ENCODE measurements at regions not wholly inside any gene's neighbourhood (a gene's known extent, or its start where the extent isn't known, plus 50 kb on each side); places are given as distances from the start of the nearest gene placed in this dataset.

DNA sequence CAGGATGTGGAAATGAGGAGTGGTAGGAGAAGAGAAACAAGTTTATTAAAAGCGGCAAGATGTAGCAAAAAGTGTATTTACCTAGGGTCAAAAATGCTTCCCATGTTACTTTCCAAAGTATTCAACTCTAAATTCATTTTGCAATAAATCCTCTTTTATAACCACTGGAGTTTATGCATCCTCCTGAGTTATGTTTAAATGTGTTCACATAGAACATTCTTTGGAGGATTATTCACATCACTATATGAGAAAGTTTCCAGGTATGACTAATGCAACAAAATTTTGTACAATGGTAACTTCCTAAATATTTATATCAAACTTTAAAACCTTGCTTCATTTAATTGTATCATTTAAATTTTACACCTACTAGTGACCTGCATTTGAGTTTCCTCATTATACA lies 870.6 kb upstream of the SLIT2 start:
- no peak for DNase-seq

- DNase-seq, result no peak
Observed at GRCh38 chr4:19380600-19380999, 871.1 kb upstream of the SLIT2 start.

DNA sequence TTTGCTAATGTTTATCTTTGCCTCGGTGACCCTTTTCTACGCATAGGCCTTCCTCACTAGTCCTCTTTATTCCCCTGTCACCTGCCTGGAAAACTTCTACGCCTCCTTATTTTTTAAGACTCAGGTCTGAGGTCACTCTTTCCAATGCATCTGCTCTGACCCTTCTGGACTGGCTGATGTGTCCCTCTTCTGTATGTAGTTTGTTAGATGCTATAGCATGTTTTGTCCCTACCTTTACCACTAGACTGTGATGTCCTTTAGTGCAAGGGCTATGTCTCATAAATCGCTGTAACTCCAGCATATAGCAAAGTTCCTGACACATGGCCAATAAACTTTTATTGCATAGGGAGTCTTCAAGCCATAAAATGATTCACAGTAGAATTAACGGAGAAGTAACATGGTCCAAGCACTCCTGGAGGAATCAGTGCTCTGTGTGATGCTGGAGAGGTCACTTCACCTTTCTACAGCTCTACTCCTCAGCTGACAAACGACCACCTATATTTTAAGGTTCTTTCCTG lies 872.5 kb upstream of the SLIT2 start:
- no peak for DNase-seq

DNA sequence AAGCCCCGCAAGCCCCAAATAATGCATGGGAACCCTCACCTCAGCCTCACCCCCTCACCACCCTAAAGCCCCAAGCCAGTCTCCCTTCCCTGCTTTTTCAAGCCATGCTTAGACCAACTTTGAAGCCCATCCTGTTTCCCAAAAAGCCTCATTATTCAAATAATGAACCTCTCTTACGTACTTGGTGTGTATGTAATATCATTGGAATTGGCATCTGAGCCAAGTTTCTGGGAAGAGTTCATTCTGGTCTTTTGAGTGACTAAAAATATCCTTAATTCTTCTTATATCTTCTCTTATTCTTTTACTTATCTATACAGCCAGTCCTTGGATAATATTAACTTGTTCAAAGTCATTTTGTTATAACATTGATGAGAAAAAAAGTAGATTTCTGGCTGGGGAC lies 875.8 kb upstream of the SLIT2 start:
- no peak for DNase-seq

- no peak for DNase-seq
Observed at GRCh38 chr4:19375136-19375804, 876.4 kb upstream of the SLIT2 start.

GRCh38 chr4:19372390-19372789 lies 879.3 kb upstream of the SLIT2 start:
- DNase-seq, result no peak

- no peak for DNase-seq
Observed at GRCh38 chr4:19368800-19369199, 882.9 kb upstream of the SLIT2 start.

DNA sequence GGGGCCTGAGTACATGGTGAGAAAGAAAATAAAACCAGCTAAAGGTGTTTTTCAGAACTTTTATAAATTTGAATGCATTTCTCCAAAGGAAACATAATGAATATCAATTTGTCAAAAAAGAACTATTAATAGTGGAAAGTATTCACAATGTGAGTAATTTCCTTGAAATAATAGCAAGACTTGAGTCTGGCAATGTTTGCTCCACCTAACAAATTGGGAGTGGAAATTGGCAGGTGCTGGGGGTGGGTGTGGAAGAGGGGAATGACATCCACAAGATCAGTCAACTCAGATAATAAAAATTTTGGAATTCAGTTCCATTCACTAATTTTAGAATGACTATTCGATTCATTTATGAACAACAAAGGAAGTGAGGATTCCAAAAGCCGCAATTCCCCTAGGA lies 884.8 kb upstream of the SLIT2 start:
- DNase-seq, result no peak

- DNase-seq, result no peak
Observed at GRCh38 chr4:19358015-19358414, 893.7 kb upstream of the SLIT2 start.

- no peak for DNase-seq
Observed at GRCh38 chr4:19349416-19349815, 902.3 kb upstream of the SLIT2 start.

DNA sequence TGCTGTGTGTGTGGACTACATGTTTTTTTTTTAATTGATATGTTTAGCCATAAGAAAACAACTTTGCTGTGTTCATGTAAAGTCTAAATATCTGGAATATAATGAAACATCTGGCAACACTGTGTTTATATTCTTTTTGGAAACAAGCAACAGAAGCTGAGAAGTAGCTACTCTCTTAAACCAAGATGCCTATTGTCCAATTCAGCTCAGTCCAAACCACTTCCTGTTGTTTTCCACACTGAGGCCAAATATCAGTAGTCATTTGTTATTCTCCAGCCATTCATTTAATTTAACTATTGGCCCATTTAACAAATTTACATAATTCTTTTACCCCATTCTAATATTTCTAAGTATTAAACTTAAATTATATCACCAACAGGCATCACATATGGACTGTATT lies 903.0 kb upstream of the SLIT2 start:
- no peak for DNase-seq

- DNase-seq, result no peak
Observed at GRCh38 chr4:19346636-19347035, 905.1 kb upstream of the SLIT2 start.

DNA sequence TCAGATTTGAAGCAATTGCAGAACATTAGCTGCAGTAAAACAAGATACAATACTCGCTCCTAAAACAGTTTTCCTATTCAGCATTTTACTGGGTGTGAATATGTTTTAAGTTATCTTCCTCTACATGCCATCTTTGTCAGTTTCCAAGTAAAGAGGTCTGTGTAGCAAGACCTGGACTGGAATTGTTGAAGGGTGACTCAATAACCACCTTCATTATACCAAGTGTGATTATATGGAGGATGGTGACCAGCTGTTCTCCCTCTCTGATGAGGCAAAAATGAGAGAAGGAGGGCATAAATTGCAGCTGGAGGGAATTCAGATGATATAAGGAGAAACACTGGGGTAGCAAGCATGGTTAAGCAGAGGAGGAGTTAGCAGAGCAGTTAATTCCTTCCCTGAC lies 922.1 kb upstream of the SLIT2 start:
- DNase-seq, result no peak

DNA sequence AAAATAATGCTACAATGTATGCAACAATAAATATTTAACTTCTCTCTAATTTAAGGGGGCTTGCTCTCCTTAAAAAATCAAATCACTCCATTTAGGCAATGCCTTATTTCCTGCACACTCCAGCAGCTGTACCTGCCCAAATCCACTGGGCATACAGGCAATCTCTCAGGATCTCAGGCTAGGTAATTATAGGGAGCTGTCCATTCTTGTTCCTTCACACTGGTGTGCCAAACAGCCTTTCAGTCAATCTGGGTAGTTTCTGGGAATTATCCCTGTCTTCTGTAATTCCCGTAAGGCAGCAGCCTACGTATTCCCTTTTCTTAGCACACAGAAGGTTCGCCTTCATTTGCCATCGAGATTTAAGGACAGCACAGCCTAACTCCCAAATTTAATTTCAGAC lies 922.6 kb upstream of the SLIT2 start:
- DNase-seq, result no peak

DNA sequence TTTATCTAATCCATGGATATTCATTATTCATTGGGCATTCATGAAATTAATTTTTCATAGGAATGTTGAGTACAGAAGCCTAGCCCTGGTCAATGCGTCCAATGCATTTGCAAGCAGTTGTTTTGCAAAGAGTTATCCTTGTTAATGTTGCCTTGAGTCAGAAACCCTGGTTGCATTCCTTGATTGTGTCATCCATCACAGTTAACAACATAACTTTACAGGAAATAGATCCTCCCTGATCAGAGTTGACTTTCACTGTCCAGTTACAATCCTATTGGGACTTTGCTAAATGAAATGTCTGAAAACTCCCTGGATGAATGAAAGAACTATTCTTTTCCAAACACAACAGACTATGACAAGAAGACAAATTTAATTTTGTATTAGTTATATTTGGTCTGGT lies 924.3 kb upstream of the SLIT2 start:
- DNase-seq, result no peak

GRCh38 chr4:19324184-19324583 lies 927.5 kb upstream of the SLIT2 start:
- DNase-seq, result no peak

DNA sequence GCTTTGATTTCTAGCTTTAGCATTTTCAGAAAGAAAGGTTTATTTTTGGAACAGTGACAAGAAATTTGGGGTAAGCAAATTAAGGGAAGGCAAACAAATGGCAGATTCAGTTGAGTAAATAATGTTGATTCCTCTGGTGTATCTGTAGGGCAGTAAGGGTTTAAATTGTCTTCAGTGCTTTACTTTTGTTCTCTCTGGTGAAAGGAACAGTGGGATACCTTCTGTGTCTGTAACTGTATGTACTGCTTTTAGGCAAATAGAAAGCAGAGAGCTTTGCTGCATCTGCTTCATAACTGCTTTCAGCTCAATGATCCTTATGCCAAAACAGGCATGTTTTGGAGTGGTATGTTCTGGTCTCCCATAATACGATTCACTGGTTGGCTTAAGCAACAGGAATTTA lies 932.1 kb upstream of the SLIT2 start:
- DNase-seq, result no peak

- DNase-seq, result no peak
Observed at GRCh38 chr4:19317377-19317776, 934.3 kb upstream of the SLIT2 start.

DNA sequence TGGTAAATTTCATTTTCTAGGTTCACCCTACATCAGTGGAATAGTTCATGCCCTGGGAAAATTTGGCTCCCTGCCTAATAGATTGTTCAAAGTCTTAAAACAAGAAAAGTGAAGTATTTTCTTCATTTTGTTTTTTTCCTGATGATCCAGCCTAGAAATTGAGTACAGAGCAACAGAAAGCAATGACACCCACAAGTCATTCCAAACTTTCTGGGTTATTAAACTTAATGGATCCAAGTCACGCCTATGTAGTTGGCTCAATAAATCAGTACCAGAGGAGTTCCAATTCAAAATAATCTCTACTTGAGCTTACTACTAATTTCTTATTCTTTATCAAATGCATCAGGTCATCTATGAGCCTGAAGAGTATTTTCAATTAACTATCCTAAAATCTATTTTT lies 937.6 kb upstream of the SLIT2 start:
- no peak for DNase-seq

DNA sequence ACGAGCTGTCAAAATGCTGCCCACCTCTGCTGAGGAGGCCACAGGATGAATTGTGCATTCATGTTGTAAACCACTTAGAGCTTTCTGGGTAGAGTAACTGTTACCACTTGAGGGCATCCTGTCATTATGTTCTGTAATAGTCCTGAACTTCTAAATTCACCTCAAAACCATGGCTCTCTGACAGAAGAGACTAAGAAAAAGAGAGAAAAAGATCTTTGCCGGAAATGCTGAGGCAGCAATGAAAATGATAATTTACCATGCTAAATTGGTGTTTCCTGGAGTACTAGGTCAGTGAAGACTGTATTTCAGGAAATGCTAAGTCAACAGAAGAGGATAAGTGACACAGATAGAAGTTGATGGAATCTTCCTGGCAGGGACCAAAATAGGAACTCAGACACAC lies 942.3 kb upstream of the SLIT2 start:
- no peak for DNase-seq

DNA sequence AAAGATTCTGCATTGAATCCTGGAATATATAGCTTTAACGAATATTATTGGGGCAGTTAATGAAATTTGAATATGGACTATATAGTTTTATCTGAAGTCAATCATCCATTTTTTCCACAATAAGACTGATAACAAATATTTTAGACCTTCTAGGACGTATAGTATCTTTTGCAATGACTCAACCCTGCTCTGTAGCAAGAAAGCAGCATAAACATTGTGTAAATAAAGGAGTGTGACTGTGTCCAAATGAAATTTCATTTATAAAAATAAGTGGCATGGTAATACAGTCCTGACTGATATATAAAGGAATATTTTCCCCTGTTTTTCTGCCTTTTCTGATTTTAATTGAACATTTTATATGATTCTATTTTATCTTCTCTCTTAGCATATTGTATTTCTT lies 947.7 kb upstream of the SLIT2 start:
- DNase-seq, result no peak

DNA sequence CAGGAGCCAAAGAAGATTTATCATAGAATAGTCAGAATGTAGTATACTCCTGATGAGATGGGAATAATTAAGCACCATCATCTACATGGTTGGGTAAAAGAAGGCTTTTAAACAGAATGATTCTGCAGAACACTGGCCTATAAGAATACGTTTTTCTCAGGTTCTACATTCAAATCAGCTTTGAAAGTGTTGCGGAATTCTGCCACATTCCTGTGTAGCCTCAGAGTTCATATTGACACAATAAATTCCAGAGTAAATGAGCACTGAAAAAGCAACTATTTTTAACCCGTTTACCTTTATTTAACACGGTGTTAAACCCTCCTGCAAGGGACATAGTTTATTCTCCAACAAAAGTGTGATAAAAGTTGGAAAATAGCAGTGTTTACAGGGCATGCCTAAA lies 950.2 kb upstream of the SLIT2 start:
- no peak for DNase-seq

DNA sequence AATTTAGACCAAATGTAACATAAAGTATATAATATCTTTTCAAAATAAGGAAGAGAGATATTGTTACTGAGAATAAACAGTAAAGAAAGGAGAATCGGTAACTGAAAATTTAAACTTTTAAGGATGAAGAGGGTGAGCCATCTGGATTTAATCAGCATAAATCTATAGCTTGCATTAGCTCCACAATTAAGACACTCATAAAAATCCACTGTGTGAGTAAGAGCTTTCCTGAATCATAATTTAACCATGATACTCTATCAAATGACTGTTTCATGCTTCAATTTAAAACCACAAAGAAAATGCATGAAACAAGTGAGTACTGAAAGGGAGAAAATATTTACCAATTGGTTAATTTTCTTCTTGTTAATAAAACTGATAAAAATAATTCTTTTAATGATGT lies 951.5 kb upstream of the SLIT2 start:
- no peak for DNase-seq

DNA sequence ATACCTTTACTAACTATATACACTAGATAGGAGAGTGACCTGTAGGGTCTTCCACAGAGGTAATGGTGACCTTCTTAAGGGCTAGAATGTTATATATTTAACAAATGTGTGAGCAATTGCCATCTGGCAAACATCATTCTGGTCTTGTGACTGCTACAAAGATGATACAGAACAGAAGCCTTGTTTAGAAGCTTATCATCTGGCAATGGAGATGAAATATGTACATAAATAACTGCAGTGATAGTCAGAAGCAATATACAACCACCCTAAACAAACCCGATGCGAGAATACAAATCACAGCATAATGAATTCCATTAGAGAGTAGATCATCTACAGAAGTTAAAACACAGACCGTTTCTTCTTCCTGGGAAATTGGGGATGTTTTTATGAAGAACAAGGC lies 952.7 kb upstream of the SLIT2 start:
- no peak for DNase-seq

GRCh38 chr4:19293781-19294180 lies 957.9 kb upstream of the SLIT2 start:
- no peak for DNase-seq

GRCh38 chr4:19293080-19293479 lies 958.6 kb upstream of the SLIT2 start:
- DNase-seq, result no peak

Measured in NCI-H510A treated with DMSO at 0.1 percent for 48 hours (cell line).